HepG2 (cell line): ENCODE measurements at regions not wholly inside any gene's neighbourhood (a gene's known extent, or its start where the extent isn't known, plus 50 kb on each side); places are given as distances from the start of the nearest gene placed in this dataset.

Source experiments
- ATAC-seq: fragments of 200-7000 bp; cut with Tn5 transposase; 3 replicates; pipeline ENCODE4 v1.9.1; 2020; ENCODE audit warnings: mild to moderate bottlenecking, moderate library complexity
- BruUV-seq: library from RNA; stranded (reverse); fragments of 400-500 nt; replicated peaks from 2 replicates; lab custom pipeline; 2021; lab: Mats Ljungman, UMichigan
- CTCF ChIA-PET: fragments of 300-600 bp; formaldehyde crosslinking; extraction: SDS; loops from one replicate; lab custom pipeline; 2021; ENCODE audit warnings: low total read pairs, inconsistent platforms, low intra/inter-chr PET ratio; lab: Yijun Ruan, JAX
- POLR2A ChIA-PET: fragments of 350-600 bp; sonication (Branson Sonifier 250); formaldehyde crosslinking; loops from one replicate; lab custom pipeline; 2020; ENCODE audit warnings: antibody characterized with exemption, inconsistent platforms; lab: Yijun Ruan, JAX
- DNase-seq: peaks from one replicate; pipeline ENCODE4 v3.0.0-alpha.2; 2015; ENCODE audit warnings: low spot score
- FAIRE-seq: peaks from 3 replicates; lab custom pipeline; 2011; peaks lifted over from hg19 to GRCh38; lab: Jason Lieb, UNC
- H2AFZ ChIP-seq: one replicate; pipeline ENCODE4 v1.6.1; 2011; ENCODE audit warnings: low read length, inconsistent platforms
- H3K27ac ChIP-seq: fragments of 300-600 bp; 3 replicates; pipeline ENCODE4 v1.8.0; 2011; ENCODE audit warnings: mixed run types, mild to moderate bottlenecking, mixed read lengths, low read length, inconsistent platforms; ENCODE audit not compliant: insufficient read depth; ENCODE audit errors: extremely low read length
- H3K27me3 ChIP-seq, 2 experiments: fragments of 200-600 bp in 1 of 2; 2 replicates in 1 of 2; 3 replicates in 1 of 2; pipeline versions ENCODE4 v1.6.0 to v1.8.0; 2011; ENCODE audit warnings: low read length in 2 of 2, mild to moderate bottlenecking in 2 of 2, moderate library complexity in 2 of 2, inconsistent platforms in 1 of 2; ENCODE audit not compliant: insufficient read depth in 2 of 2, control insufficient read depth in 1 of 2
- H3K36me3 ChIP-seq, 2 experiments: fragments of 200-600 bp in 1 of 2; replicated peaks in 1 of 2; 2 replicates in 1 of 2; 3 replicates in 1 of 2; pipeline versions ENCODE4 v1.5.1 to v1.8.0; 2011; ENCODE audit warnings: low read length in 2 of 2, inconsistent platforms in 1 of 2; ENCODE audit not compliant: insufficient read depth in 2 of 2, control insufficient read depth in 1 of 2
- H3K4me1 ChIP-seq: 2 replicates; pipeline ENCODE4 v1.5.1; 2012; ENCODE audit warnings: low read length, inconsistent platforms; ENCODE audit not compliant: insufficient read depth
- H3K4me2 ChIP-seq: 2 replicates; pipeline ENCODE4 v1.6.0; 2011; ENCODE audit warnings: low read depth, low read length, inconsistent platforms
- H3K4me3 ChIP-seq, 3 experiments: fragments of 200-600 bp in 1 of 3; sonication (generic), shearing (Covaris generic) in 1 of 3; replicated peaks in 1 of 3; 2 replicates each; pipeline ENCODE4 v1.5.1; 2011 to 2016; ENCODE audit warnings: low read length in 3 of 3, inconsistent platforms in 2 of 3, low read depth in 2 of 3, mild to moderate bottlenecking in 2 of 3, control low read depth in 1 of 3, mixed read lengths in 1 of 3; ENCODE audit not compliant: insufficient read depth in 1 of 3
- H3K79me2 ChIP-seq: one replicate; pipeline ENCODE4 v1.6.1; 2011; ENCODE audit warnings: low read length, inconsistent platforms; ENCODE audit not compliant: insufficient read depth
- H3K9ac ChIP-seq: 2 replicates; pipeline ENCODE4 v1.6.0; 2011; ENCODE audit warnings: mild to moderate bottlenecking, low read depth, low read length, inconsistent platforms; ENCODE audit not compliant: insufficient read depth
- H3K9me3 ChIP-seq: 2 replicates; pipeline ENCODE4 v1.5.1; 2012; ENCODE audit warnings: mild to moderate bottlenecking, low read length
- H4K20me1 ChIP-seq: 2 replicates; pipeline ENCODE4 v1.6.0; 2011; ENCODE audit warnings: inconsistent platforms, mild to moderate bottlenecking, low read length, moderate library complexity; ENCODE audit not compliant: insufficient read depth
- HNRNPH1 ChIP-seq: fragments of 200-400 bp; formaldehyde crosslinking; optimal IDR thresholded peaks from 2 replicates; pipeline ENCODE3; 2017; ENCODE audit warnings: mild to moderate bottlenecking, low read depth, low read length
- PAX8 ChIP-seq: sonication (generic); formaldehyde crosslinking; IDR thresholded peaks from 2 replicates; pipeline ENCODE4 v1.8.0; 2022; ENCODE audit warnings: mild to moderate bottlenecking, missing genetic modification reagents, borderline replicate concordance
- ZNF337 ChIP-seq: sonication (generic); formaldehyde crosslinking; IDR thresholded peaks from 2 replicates; pipeline ENCODE4 v1.5.1; 2020; ENCODE audit warnings: missing genetic modification reagents, low read depth, mild to moderate bottlenecking, borderline replicate concordance
- ZNF678 ChIP-seq: sonication (generic); formaldehyde crosslinking; IDR thresholded peaks from 2 replicates; pipeline ENCODE4 v1.4.0; 2020; ENCODE audit warnings: mild to moderate bottlenecking, missing genetic modification reagents
- ZNF713 ChIP-seq: sonication (generic); formaldehyde crosslinking; IDR thresholded peaks from 2 replicates; pipeline ENCODE4 v1.4.0; 2020; ENCODE audit warnings: mild to moderate bottlenecking, missing genetic modification reagents
- ZNF766 ChIP-seq: sonication (generic); formaldehyde crosslinking; IDR thresholded peaks from 2 replicates; pipeline ENCODE4 v1.5.0; 2020; ENCODE audit warnings: missing genetic modification reagents, borderline replicate concordance
- WGBS: methylation state at CpG from one replicate; pipeline ENCODE4 v1.1.6; 2017; ENCODE audit warnings: low lambda C conversion rate; 5-methylcytosine and 5-hydroxymethylcytosine counted together
- in situ Hi-C: cut with HindIII; loops from 2 replicates; pipeline ENCODE4 v1.10.0; 2017; ENCODE audit warnings: low pct_unique_long_range_greater_than_20kb; ENCODE audit not compliant: extremely low pct_ligation_motif_present
- intact Hi-C: fragments of 100-400 bp; cut with micrococcal nuclease; formaldehyde crosslinking; loops from one replicate; pipeline ENCODE4 v1.10.0; 2022; ENCODE audit not compliant: unreplicated experiment
- TF ChIP-seq, protein P1 (sequence below): IDR thresholded peaks from 2 replicates; pipeline ENCODE4 v1.6.1; 2016

DNA sequence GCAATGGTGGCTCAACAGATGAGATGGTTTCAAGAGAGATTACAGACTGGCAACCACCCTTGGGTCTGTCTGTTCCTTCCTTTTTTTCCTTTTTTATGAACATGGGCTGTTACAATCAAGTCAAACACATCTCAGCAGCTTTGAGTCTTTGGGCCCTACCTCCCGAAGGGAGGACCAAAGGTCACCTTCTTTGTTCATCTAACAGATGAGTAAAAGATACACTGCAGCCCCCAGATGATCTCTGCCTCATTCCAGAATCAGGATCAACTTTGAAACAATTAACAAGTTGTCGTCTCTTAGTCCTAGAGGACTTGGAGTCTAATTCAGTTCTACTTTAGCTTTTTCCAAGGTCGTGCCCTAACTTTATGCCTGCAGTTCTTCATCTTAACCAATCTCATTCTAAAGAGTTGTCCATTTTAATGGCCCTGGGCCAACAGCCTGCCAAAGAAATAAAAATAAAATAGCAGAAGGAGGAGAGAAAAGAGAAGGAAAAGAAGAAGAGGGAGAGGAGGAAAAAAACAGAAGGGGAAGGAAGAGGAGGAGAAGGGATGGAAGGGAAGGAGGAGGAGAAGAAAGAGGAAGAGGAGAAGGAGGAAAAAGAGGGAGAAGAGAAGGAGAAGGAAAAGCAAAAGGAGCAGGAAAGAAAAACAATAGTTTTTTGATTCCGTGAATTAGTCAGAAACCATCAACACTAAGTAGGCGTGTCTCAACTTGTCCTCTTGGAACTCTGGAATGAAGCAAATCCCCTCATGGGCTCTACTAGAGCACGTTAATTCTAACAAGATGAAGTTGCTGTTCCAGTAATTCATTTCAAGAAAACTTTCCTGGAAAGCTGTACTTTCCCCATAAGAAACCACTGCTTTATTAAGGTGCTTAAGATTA lies 281.2 kb downstream of the FOXO1 start (continued):
- TF ChIP-seq, protein P1, sequence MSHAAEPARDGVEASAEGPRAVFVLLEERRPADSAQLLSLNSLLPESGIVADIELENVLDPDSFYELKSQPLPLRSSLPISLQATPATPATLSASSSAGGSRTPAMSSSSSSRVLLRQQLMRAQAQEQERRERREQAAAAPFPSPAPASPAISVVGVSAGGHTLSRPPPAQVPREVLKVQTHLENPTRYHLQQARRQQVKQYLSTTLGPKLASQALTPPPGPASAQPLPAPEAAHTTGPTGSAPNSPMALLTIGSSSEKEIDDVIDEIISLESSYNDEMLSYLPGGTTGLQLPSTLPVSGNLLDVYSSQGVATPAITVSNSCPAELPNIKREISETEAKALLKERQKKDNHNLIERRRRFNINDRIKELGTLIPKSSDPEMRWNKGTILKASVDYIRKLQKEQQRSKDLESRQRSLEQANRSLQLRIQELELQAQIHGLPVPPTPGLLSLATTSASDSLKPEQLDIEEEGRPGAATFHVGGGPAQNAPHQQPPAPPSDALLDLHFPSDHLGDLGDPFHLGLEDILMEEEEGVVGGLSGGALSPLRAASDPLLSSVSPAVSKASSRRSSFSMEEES (CRISPR knock-in tag) = no peak
- TF ChIP-seq ZNF678 (CRISPR knock-in tag) (no peak), HNRNPH1 (no peak)

DNA sequence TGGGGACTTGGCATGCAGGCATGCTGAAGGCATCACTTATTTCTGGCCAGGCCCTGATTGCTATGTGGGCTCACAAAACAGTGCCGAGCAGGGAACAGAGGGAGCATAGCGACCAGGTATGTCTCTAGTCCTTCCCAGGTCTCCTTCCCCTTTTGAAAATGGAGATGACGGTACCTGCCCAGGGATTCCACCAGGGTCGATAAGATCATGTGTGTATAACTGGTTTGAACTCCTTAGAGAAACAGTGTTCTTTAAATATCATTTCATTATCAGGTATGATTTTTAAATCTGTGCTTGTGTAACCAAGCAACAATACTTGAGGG lies 280.6 kb downstream of the FOXO1 start:
- Histone ChIP-seq H3K4me2 (no peak overlapping the region), H3K4me1 (peaks cover 73% of the 10 kb centered on the region), H3K36me3 (no peaks in the 10 kb centered on the region), H4K20me1 (no peaks in the 10 kb centered on the region), H2AFZ (no peak overlapping the region), H3K9me3 (no peaks in the 10 kb centered on the region), H3K4me3 (no peak overlapping the region), H3K27ac (no peak overlapping the region), H3K9ac (no peak overlapping the region), H3K79me2 (no peaks in the 10 kb centered on the region)
- 83% methylated on average over 4 of the region's 4 CpGs for WGBS
- intact Hi-C loops = no loop called here
- in situ Hi-C loops = no loop called here
- no peak for FAIRE-seq
- ATAC-seq = no peak
- no peak for DNase-seq
- no peak for TF ChIP-seq ZNF713 (CRISPR knock-in tag)
- TF ChIP-seq ZNF337 (CRISPR knock-in tag) = no peak
- TF ChIP-seq PAX8 (CRISPR knock-in tag) = no peak
- no peak for TF ChIP-seq ZNF766 (CRISPR knock-in tag)
- TF ChIP-seq, all 625 proteins: peak for 0
- H3K27me3 ChIP-seq = no peaks in the 10 kb centered on the region
- CTCF ChIA-PET = no interaction called here
- no TSS peak for BruUV-seq
- POLR2A ChIA-PET = interaction anchor here (0.6 kb wide), 1 partner anchor 72 kb away, joined by 4 read pairs; no protein-coding TSS in a partner anchor
